ENCODE measurements at regions not wholly inside any gene's neighbourhood (a gene's known extent, or its start where the extent isn't known, plus 50 kb on each side); places are given as distances from the start of the nearest gene placed in this dataset.

GRCh38 chr21:20373031-20373430, 625.2 kb upstream of the NCAM2 start:
- TF ChIP-seq EZH2 (IDR thresholded peaks at IDR 0.05; ENCODE audit: insufficient read depth, poor library complexity, severe bottlenecking) (no peak), EZH2phosphoT487 (IDR thresholded peaks at IDR 0.05; ENCODE audit: insufficient read depth, low read depth) (no peak)
